VCaP (cell line): ENCODE measurements at regions not wholly inside any gene's neighbourhood (a gene's known extent, or its start where the extent isn't known, plus 50 kb on each side); places are given as distances from the start of the nearest gene placed in this dataset.

Source experiments
- H3K27ac ChIP-seq: fragments of 450-650 bp; 2 replicates; pipeline ENCODE4 v1.5.1; 2017
- TF ChIP-seq, protein P1 (sequence below): fragments of 450-650 bp; conservative IDR thresholded peaks from 2 replicates; pipeline ENCODE4 v1.5.1; 2017; ENCODE audit warnings: mild to moderate bottlenecking, moderate library complexity

DNA sequence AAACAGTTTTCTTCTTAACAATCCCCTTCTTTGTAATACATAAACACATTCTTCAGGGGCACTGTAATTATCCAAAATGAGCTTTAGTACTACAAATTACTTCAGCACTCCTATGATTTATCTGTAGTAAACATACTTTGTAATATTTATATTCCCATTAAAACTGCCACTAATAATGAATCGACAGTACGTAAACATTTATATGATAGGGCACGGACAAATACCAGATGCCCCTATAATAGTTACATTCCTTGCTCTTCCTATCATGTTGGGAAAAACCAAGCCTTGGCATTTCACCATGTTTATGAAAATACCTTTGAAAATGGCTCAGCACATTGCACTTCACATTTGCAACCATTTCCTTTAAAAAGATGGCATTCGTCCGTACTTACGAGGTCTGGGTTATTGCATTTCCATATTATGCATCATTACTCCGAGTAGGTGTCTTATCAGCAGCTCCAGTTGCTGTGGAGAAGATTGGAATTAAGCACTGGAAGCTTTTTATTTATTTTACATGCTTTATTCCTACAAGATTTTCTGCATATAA, 1043.4 kb downstream of the DIAPH3 start:
- H3K27ac ChIP-seq = no peak overlapping the region
- TF ChIP-seq, protein P1, sequence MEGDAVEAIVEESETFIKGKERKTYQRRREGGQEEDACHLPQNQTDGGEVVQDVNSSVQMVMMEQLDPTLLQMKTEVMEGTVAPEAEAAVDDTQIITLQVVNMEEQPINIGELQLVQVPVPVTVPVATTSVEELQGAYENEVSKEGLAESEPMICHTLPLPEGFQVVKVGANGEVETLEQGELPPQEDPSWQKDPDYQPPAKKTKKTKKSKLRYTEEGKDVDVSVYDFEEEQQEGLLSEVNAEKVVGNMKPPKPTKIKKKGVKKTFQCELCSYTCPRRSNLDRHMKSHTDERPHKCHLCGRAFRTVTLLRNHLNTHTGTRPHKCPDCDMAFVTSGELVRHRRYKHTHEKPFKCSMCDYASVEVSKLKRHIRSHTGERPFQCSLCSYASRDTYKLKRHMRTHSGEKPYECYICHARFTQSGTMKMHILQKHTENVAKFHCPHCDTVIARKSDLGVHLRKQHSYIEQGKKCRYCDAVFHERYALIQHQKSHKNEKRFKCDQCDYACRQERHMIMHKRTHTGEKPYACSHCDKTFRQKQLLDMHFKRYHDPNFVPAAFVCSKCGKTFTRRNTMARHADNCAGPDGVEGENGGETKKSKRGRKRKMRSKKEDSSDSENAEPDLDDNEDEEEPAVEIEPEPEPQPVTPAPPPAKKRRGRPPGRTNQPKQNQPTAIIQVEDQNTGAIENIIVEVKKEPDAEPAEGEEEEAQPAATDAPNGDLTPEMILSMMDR = no peak

DNA sequence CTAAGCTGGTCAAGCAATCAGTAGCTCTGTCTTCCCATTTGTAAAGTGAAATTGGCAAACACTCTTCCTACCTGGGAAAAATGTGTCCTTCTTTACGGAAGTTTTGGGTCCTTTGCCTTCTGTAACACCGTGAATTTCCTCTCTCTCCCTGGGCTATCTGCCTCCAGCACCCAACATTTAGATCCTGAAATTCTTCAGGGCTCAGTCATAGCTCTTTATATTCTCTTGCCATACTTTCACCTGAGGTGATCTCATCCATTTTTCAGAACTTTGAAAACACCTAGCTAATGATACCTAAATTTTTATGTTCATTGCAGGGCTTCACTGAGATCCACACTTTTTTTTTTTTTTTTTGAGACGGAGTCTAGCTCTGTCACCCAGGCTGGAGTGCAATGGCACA, 1042.2 kb downstream of the DIAPH3 start:
- H3K27ac ChIP-seq = no peak overlapping the region
- TF ChIP-seq, protein P1 = no peak

GRCh38 chr13:59126474-59126873, 1037.3 kb downstream of the DIAPH3 start:
- TF ChIP-seq, protein P1 = no peak
- H3K27ac ChIP-seq = no peak overlapping the region

GRCh38 chr13:59133903-59134302, 1029.8 kb downstream of the DIAPH3 start:
- TF ChIP-seq, protein P1 = no peak
- no peak overlapping the region for H3K27ac ChIP-seq

DNA sequence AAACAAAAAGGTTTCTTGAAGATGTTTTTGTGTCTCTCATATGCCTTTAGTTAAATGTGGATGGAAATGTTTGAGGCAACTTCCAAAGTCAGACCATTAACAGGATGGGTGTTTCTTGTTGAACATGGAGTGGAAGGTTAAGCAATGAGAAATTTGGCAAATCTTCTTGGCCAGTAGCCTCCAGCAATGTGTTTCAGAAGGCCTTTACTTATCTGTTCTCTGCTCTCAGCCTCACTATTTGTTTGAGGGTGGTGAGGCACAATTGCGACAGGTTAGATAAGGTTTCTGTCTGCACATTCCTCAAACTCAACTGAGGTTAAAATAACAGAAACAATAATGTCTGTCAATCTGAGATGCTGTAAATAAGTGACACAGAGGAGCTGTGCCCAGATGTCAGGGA, 1019.0 kb downstream of the DIAPH3 start:
- TF ChIP-seq, protein P1 = no peak
- no peak overlapping the region for H3K27ac ChIP-seq

DNA sequence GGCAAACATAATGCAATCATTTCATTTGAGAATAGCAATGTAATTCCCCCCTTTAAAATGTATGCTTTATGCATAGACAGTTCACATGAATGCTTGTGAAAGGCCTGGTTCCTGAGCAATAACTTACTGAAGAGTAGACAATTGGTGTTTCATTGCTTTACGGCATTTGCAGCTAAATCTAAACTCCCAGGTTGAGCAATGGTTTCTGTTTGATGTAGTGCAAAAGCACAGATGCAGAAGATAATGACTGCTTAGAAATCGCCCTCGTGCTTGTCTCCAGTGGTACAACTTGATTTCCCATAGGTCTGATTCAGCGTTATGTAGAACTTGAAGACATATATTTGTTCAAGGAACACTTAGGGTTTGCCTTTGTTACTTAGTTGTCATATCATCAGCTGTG, 1018.3 kb downstream of the DIAPH3 start:
- TF ChIP-seq, protein P1 = no peak
- H3K27ac ChIP-seq = no peak overlapping the region

GRCh38 chr13:59157181-59157580, 1006.5 kb downstream of the DIAPH3 start:
- TF ChIP-seq, protein P1 = no peak
- H3K27ac ChIP-seq = no peak overlapping the region
